CD14-positive monocyte (primary cell): ENCODE measurements at regions not wholly inside any gene's neighbourhood (a gene's known extent, or its start where the extent isn't known, plus 50 kb on each side); places are given as distances from the start of the nearest gene placed in this dataset.

Source experiments
- DNase-seq, 3 donors: peaks; one replicate each; pipeline ENCODE4 v3.0.0-alpha.2; 2011 to 2022
- H2AFZ ChIP-seq: 2 replicates; pipeline ENCODE4 v1.6.0; 2012; ENCODE audit warnings: mild to moderate bottlenecking, low read depth, low read length, inconsistent platforms; ENCODE audit not compliant: insufficient read depth, poor library complexity, severe bottlenecking
- H3K27ac ChIP-seq, 2 donors: 1 replicate in 1 of 2; 2 replicates in 1 of 2; pipeline ENCODE4 v1.5.1; 2012 to 2013; ENCODE audit warnings: low read length in 2 of 2, control low read depth in 1 of 2, inconsistent platforms in 1 of 2, low read depth in 1 of 2, mild to moderate bottlenecking in 1 of 2
- H3K27me3 ChIP-seq, 2 donors: one replicate each; pipeline versions ENCODE4 v1.6.0 to v1.6.1; 2011 to 2013; ENCODE audit warnings: low read length in 2 of 2; ENCODE audit not compliant: control insufficient read depth in 2 of 2, insufficient read depth in 2 of 2
- H3K36me3 ChIP-seq, 2 donors: replicated peaks in 1 of 2; 1 replicate in 1 of 2; 2 replicates in 1 of 2; pipeline versions ENCODE4 v1.5.1 to v1.6.1; 2012 to 2013; ENCODE audit warnings: low read length in 2 of 2, control low read depth in 1 of 2, inconsistent platforms in 1 of 2, mild to moderate bottlenecking in 1 of 2; ENCODE audit not compliant: insufficient read depth in 2 of 2, control insufficient read depth in 1 of 2
- H3K4me1 ChIP-seq, 2 donors: 1 replicate in 1 of 2; 2 replicates in 1 of 2; pipeline versions ENCODE4 v1.5.1 to v1.6.1; 2012 to 2013; ENCODE audit warnings: low read length in 2 of 2, control low read depth in 1 of 2, inconsistent platforms in 1 of 2, mild to moderate bottlenecking in 1 of 2, moderate library complexity in 1 of 2; ENCODE audit not compliant: insufficient read depth in 2 of 2, control insufficient read depth in 1 of 2
- H3K4me2 ChIP-seq: replicated peaks from 2 replicates; pipeline ENCODE3; 2012; ENCODE audit warnings: low read length, moderate library complexity, mild to moderate bottlenecking; ENCODE audit not compliant: poor library complexity, severe bottlenecking; ENCODE audit errors: extremely low read depth
- H3K4me3 ChIP-seq, 3 experiments: fragments of 200-600 bp in 1 of 3; sonication (generic) in 1 of 3; replicated peaks in 1 of 3; 1 replicate in 2 of 3; 2 replicates in 1 of 3; pipeline ENCODE4 v1.5.1; 2011 to 2013; ENCODE audit warnings: low read length in 3 of 3, mild to moderate bottlenecking in 3 of 3, control low read depth in 2 of 3, low read depth in 2 of 3, inconsistent platforms in 1 of 3, moderate library complexity in 1 of 3
- H3K79me2 ChIP-seq: 2 replicates; pipeline ENCODE4 v1.6.0; 2012; ENCODE audit warnings: mild to moderate bottlenecking, control low read depth, inconsistent platforms, low read length, moderate library complexity; ENCODE audit not compliant: insufficient read depth
- H3K9ac ChIP-seq: 2 replicates; pipeline ENCODE4 v1.6.0; 2017; ENCODE audit warnings: low read length, mild to moderate bottlenecking; ENCODE audit not compliant: insufficient read depth, poor library complexity, severe bottlenecking
- H3K9me3 ChIP-seq, 2 donors: replicated peaks in 1 of 2; 1 replicate in 1 of 2; 2 replicates in 1 of 2; pipeline versions ENCODE4 v1.5.1 to v1.6.1; 2012 to 2013; ENCODE audit warnings: low read length in 2 of 2, control low read depth in 1 of 2; ENCODE audit not compliant: control insufficient read depth in 1 of 2, insufficient read depth in 1 of 2
- H4K20me1 ChIP-seq: 2 replicates; pipeline ENCODE4 v1.6.0; 2012; ENCODE audit warnings: mild to moderate bottlenecking, low read length, control low read depth, moderate library complexity; ENCODE audit not compliant: insufficient read depth
- H3K27ac Mint-ChIP-seq, 7 donors: one replicate each; pipeline ENCODE4 v1.8.0; 2020; ENCODE audit warnings: mild to moderate bottlenecking in 7 of 7, mixed read lengths in 7 of 7, moderate library complexity in 6 of 7, inconsistent platforms in 2 of 7
- H3K27me3 Mint-ChIP-seq, 3 donors: one replicate each; pipeline ENCODE4 v1.8.0; 2021 to 2022; ENCODE audit warnings: low read depth in 3 of 3, mild to moderate bottlenecking in 3 of 3, mixed read lengths in 3 of 3, moderate library complexity in 3 of 3, inconsistent platforms in 1 of 3
- H3K36me3 Mint-ChIP-seq, 2 donors: one replicate each; pipeline ENCODE4 v1.8.0; 2020; ENCODE audit warnings: mixed read lengths in 2 of 2, inconsistent platforms in 1 of 2, mild to moderate bottlenecking in 1 of 2
- H3K4me1 Mint-ChIP-seq: one replicate; pipeline ENCODE4 v1.8.0; 2020; ENCODE audit warnings: mild to moderate bottlenecking, mixed read lengths
- H3K4me3 Mint-ChIP-seq, 2 donors: one replicate each; pipeline ENCODE4 v1.8.0; 2020; ENCODE audit warnings: mild to moderate bottlenecking in 2 of 2, mixed read lengths in 2 of 2, moderate library complexity in 1 of 2
- H3K9me3 Mint-ChIP-seq, 7 donors: one replicate each; pipeline ENCODE4 v1.8.0; 2020 to 2022; ENCODE audit warnings: mixed read lengths in 7 of 7, mild to moderate bottlenecking in 6 of 7, moderate library complexity in 6 of 7, inconsistent platforms in 2 of 7
- WGBS: methylation state at CpG from one replicate; pipeline ENCODE4 v1.1.5; 2013; ENCODE audit warnings: missing lambda C conversion rate; ENCODE audit not compliant: insufficient coverage; 5-methylcytosine and 5-hydroxymethylcytosine counted together
- intact Hi-C, 2 donors: fragments of 100-400 bp; cut with micrococcal nuclease; formaldehyde crosslinking; loops; one replicate each; pipeline versions ENCODE4 v1.15.0 to v1.15.1; 2023
- TF ChIP-seq, protein P1 (sequence below): fragments of 200-600 bp; IDR thresholded peaks from one replicate; pipeline ENCODE4 v1.8.0; 2022; ENCODE audit warnings: antibody characterized with exemption, mild to moderate bottlenecking

DNA sequence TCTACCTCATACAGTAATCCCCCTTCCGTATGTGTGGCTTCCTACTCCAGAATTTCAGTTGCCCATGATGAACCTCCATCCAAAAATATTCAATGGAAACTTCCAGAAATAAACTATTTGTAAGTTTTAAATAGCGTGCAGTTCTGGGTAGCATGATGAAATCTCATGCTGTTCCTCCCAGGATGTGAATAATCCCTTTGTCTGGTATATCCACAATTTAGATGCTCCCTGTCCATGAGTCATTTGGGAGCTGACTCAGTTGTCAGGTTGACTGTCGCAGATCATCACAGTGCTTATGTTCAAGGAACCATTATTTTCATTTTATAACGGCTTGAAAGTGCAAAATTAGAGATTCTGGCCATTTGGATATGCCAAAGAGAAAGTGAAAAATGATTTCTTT lies 290.1 kb upstream of the CDH9 start:
- Mint-ChIP-seq H3K36me3 (no peaks in the 10 kb centered on the region), H3K27me3 (no peaks in the 10 kb centered on the region), H3K27ac (no peak overlapping the region), H3K4me1 (no peaks in the 10 kb centered on the region), H3K9me3 (peaks cover 0 to 8% (median 4%) of the 10 kb centered on the region in 7 donors), H3K4me3 (no peak overlapping the region)
- 100% methylated on average over 2 of the region's 4 CpGs for WGBS
- Histone ChIP-seq H3K4me3 (no peak overlapping the region), H4K20me1 (no peaks in the 10 kb centered on the region), H3K9ac (no peak overlapping the region), H3K4me2 (no peak overlapping the region), H2AFZ (no peak overlapping the region), H3K27ac (no peak overlapping the region), H3K9me3 (peaks cover 0 to 5% of the 10 kb centered on the region in 2 donors), H3K79me2 (no peaks in the 10 kb centered on the region), H3K4me1 (no peaks in the 10 kb centered on the region), H3K36me3 (no peaks in the 10 kb centered on the region), H3K27me3 (no peaks in the 10 kb centered on the region)
- intact Hi-C loops = no loop called here
- TF ChIP-seq, protein P1, sequence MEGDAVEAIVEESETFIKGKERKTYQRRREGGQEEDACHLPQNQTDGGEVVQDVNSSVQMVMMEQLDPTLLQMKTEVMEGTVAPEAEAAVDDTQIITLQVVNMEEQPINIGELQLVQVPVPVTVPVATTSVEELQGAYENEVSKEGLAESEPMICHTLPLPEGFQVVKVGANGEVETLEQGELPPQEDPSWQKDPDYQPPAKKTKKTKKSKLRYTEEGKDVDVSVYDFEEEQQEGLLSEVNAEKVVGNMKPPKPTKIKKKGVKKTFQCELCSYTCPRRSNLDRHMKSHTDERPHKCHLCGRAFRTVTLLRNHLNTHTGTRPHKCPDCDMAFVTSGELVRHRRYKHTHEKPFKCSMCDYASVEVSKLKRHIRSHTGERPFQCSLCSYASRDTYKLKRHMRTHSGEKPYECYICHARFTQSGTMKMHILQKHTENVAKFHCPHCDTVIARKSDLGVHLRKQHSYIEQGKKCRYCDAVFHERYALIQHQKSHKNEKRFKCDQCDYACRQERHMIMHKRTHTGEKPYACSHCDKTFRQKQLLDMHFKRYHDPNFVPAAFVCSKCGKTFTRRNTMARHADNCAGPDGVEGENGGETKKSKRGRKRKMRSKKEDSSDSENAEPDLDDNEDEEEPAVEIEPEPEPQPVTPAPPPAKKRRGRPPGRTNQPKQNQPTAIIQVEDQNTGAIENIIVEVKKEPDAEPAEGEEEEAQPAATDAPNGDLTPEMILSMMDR = no peak
- no peak for DNase-seq

DNA sequence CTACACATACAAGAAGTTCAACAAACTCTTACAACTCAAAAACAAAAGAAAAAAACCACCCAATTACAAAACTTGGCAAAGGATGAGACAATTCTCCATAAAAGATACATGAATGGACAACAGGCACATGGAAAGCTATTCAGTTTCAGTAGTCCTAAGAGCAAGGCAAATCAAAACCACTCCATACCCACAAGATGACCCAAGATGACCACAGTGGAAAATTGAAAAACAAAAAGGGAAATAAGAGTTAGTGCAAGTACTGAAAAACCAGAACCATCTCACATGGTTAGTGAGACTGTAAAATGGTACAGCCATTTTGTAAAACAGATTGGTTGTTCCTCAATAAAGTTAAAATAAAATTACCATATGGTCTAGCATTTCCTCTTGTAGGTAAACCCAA lies 287.1 kb upstream of the CDH9 start:
- H3K9me3 ChIP-seq = peaks cover 1 to 5% of the 10 kb centered on the region in 2 donors
- H2AFZ ChIP-seq = no peak overlapping the region
- H3K4me3 ChIP-seq = no peak overlapping the region
- no peak overlapping the region for H3K9ac ChIP-seq
- H3K27ac ChIP-seq = no peak overlapping the region
- Mint-ChIP-seq H3K27me3 (peaks cover 0 to under 1% (median 0%) of the 10 kb centered on the region in 3 donors), H3K9me3 (peaks cover 0 to 7% (median 3%) of the 10 kb centered on the region in 7 donors), H3K36me3 (no peaks in the 10 kb centered on the region), H3K4me1 (no peaks in the 10 kb centered on the region), H3K4me3 (no peak overlapping the region), H3K27ac (no peak overlapping the region)
- intact Hi-C loops = no loop called here
- H3K79me2 ChIP-seq = no peaks in the 10 kb centered on the region
- TF ChIP-seq, protein P1 = no peak
- H4K20me1 ChIP-seq = no peaks in the 10 kb centered on the region
- no peaks in the 10 kb centered on the region for H3K4me1 ChIP-seq
- DNase-seq = no peak
- no peaks in the 10 kb centered on the region for H3K27me3 ChIP-seq
- no peaks in the 10 kb centered on the region for H3K36me3 ChIP-seq
- H3K4me2 ChIP-seq = no peak overlapping the region
